WERI-Rb-1 (cell line): ENCODE measurements at regions not wholly inside any gene's neighbourhood (a gene's known extent, or its start where the extent isn't known, plus 50 kb on each side); places are given as distances from the start of the nearest gene placed in this dataset.

ENCODE experiments used
- DNase-seq: peaks from one replicate; pipeline ENCODE4 v3.0.0-alpha.2; 2020
- H3K27ac ChIP-seq: fragments of 250-450 bp; sonication (Bioruptor Pico); 2 replicates; pipeline ENCODE4 v1.5.1; 2020; ENCODE audit warnings: mild to moderate bottlenecking, moderate library complexity
- H3K27me3 ChIP-seq: fragments of 250-450 bp; sonication (Bioruptor Pico); 2 replicates; pipeline ENCODE4 v1.5.1; 2021; ENCODE audit warnings: mild to moderate bottlenecking, low read depth, moderate library complexity; ENCODE audit not compliant: insufficient read depth, severe bottlenecking
- H3K36me3 ChIP-seq: fragments of 250-450 bp; sonication (Bioruptor Pico); 2 replicates; pipeline ENCODE4 v1.5.1; 2020; ENCODE audit warnings: mild to moderate bottlenecking, moderate library complexity
- H3K4me3 ChIP-seq: 2 replicates; pipeline ENCODE4 v1.5.1; 2011; ENCODE audit warnings: low read depth, mild to moderate bottlenecking, control low read depth, low read length
- H3K9me3 ChIP-seq: fragments of 250-450 bp; sonication (Bioruptor Pico); 2 replicates; pipeline ENCODE4 v1.5.1; 2021; ENCODE audit warnings: mild to moderate bottlenecking, moderate library complexity; ENCODE audit not compliant: severe bottlenecking
- TF ChIP-seq, protein P1 (sequence below): IDR thresholded peaks from 2 replicates; pipeline ENCODE4 v1.5.1; 2011; ENCODE audit warnings: low read depth, mild to moderate bottlenecking, control low read depth, inconsistent platforms, low read length

DNA sequence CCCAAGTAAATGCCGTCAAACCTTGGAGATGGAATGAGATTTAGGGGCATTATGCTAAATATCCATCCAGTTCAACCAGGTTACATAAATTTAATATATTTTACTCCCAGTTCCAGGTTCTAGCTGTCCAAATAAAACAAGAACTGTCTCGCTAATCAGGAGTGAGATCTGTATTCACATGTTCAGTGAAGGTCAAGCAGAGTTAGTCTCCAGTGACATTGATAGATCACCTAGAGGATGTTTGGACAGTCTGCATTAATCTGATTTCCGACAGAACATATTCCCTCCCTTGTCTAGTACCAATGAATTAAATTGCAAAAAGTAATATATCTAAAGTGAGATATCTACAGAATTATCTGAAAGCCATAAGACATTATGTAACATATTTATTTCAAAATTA, 979.4 kb upstream of the CNTNAP5 start:
- TF ChIP-seq, protein P1, sequence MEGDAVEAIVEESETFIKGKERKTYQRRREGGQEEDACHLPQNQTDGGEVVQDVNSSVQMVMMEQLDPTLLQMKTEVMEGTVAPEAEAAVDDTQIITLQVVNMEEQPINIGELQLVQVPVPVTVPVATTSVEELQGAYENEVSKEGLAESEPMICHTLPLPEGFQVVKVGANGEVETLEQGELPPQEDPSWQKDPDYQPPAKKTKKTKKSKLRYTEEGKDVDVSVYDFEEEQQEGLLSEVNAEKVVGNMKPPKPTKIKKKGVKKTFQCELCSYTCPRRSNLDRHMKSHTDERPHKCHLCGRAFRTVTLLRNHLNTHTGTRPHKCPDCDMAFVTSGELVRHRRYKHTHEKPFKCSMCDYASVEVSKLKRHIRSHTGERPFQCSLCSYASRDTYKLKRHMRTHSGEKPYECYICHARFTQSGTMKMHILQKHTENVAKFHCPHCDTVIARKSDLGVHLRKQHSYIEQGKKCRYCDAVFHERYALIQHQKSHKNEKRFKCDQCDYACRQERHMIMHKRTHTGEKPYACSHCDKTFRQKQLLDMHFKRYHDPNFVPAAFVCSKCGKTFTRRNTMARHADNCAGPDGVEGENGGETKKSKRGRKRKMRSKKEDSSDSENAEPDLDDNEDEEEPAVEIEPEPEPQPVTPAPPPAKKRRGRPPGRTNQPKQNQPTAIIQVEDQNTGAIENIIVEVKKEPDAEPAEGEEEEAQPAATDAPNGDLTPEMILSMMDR, result no peak
- H3K9me3 ChIP-seq, result no peaks in the 10 kb centered on the region
- no peak overlapping the region for H3K27ac ChIP-seq
- no peaks in the 10 kb centered on the region for H3K36me3 ChIP-seq
- no peak for DNase-seq
- no peaks in the 10 kb centered on the region for H3K27me3 ChIP-seq
- H3K4me3 ChIP-seq, result no peak overlapping the region

DNA sequence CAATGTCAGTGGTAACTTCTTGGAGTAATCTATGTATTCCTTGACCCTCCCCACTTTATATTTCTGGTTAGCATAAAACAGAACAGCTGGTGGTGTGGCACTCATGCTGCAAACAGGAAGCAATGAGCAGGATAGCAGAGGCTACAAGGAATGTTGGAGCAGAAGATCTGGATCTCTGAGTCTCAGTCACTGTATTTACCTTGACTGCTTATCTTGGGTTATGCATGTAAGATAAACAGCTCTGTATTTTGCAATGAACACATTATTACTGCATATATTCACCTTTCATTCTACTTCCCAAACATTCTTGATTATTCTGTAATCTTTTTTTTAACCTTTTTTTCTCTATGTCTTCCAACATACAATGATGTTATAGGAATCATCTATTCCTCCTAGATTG, 977.9 kb upstream of the CNTNAP5 start:
- H3K27me3 ChIP-seq, result no peaks in the 10 kb centered on the region
- no peaks in the 10 kb centered on the region for H3K36me3 ChIP-seq
- DNase-seq, result no peak
- H3K9me3 ChIP-seq, result no peaks in the 10 kb centered on the region
- TF ChIP-seq, protein P1, result no peak
- H3K4me3 ChIP-seq, result no peak overlapping the region
- H3K27ac ChIP-seq, result no peak overlapping the region

DNA sequence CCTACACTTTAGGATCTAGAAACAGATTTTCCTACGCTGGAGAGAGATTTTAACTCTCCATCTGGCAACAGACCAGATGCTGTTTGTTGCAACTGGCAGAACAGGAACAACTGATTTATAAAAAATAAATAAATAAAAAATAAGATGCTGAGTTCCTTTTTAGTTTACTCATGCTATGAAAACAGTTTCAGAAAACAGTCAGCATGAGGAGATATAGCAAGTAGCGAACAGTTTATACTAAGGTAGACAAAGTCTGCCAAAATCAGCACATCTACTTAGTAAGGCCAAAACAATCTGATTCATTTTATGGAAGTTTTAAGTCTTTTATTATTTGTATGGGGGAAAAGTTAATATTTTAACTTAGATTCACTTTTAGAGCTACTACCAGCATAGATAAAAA, 974.0 kb upstream of the CNTNAP5 start:
- Histone ChIP-seq H3K27ac (no peak overlapping the region), H3K36me3 (no peaks in the 10 kb centered on the region), H3K27me3 (no peaks in the 10 kb centered on the region), H3K9me3 (no peaks in the 10 kb centered on the region), H3K4me3 (no peak overlapping the region)
- DNase-seq, result no peak
- TF ChIP-seq, protein P1, result no peak

DNA sequence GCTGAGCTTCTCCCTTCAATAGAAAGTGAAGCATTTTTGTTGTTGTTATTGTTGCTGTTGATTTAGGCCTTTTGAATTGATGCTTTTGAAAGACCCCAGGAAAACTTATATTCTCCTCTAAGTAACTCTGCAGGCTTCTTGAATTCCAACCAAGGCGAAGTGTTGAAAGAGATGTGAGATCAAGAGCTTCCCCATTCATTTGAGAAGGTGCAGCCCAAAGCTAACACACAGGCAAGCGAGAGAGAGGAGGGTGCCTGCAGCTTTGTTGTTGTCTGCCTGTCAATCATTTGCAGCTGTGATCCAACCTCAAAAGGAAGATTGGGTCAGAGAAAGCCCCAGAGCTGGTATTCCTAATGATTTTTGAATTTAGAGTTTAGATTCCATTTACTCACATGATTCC, 963.6 kb upstream of the CNTNAP5 start:
- Histone ChIP-seq H3K9me3 (peaks cover 2% of the 10 kb centered on the region), H3K36me3 (no peaks in the 10 kb centered on the region), H3K27me3 (no peaks in the 10 kb centered on the region), H3K4me3 (no peak overlapping the region), H3K27ac (no peak overlapping the region)
- TF ChIP-seq, protein P1, result no peak
- no peak for DNase-seq

DNA sequence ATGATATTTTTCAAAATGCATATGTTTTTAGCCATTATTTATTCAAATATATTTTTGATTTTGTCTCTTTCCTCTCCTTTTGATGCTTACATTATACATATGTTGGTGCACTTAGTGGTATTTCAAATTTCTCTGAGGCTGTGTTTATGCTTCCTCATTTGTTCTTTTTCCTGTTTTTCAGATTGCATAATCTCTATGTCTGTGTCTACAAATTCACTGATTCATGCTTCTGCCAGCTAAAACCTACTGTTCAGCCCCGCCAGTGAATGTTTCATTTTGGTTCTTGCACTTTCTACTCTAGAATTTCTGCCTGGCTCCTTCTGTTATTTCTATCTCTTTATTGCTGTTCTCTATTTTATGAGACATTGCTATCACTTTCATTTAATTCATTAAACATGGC, 951.7 kb upstream of the CNTNAP5 start:
- DNase-seq, result no peak
- TF ChIP-seq, protein P1, result no peak
- no peaks in the 10 kb centered on the region for H3K9me3 ChIP-seq
- H3K4me3 ChIP-seq, result no peak overlapping the region
- no peaks in the 10 kb centered on the region for H3K27me3 ChIP-seq
- no peaks in the 10 kb centered on the region for H3K36me3 ChIP-seq
- H3K27ac ChIP-seq, result no peak overlapping the region

DNA sequence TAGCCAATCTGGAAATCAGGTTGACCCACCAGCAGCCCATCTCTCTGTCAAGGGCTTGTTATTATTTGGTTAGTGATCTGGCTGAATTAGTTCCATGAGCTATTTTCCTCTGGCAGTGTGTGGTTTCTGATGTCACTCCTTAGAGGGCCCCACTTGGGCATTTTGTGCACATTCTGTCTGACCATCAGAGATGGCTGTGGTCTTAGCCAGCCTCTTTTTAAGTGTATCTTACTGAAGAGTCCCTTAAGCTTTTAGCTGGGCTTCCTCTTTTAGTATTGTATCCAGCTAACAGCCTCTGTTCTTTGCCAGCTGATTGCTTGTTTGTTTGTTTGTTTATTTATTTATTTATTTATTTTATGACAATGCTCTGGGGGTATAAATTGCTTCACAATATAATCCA, 951.1 kb upstream of the CNTNAP5 start:
- no peak for DNase-seq
- Histone ChIP-seq H3K27ac (no peak overlapping the region), H3K9me3 (no peaks in the 10 kb centered on the region), H3K4me3 (no peak overlapping the region), H3K27me3 (no peaks in the 10 kb centered on the region), H3K36me3 (no peaks in the 10 kb centered on the region)
- TF ChIP-seq, protein P1, result no peak
